ENCODE measurements at regions not wholly inside any gene's neighbourhood (a gene's known extent, or its start where the extent isn't known, plus 50 kb on each side); places are given as distances from the start of the nearest gene placed in this dataset.

DNA sequence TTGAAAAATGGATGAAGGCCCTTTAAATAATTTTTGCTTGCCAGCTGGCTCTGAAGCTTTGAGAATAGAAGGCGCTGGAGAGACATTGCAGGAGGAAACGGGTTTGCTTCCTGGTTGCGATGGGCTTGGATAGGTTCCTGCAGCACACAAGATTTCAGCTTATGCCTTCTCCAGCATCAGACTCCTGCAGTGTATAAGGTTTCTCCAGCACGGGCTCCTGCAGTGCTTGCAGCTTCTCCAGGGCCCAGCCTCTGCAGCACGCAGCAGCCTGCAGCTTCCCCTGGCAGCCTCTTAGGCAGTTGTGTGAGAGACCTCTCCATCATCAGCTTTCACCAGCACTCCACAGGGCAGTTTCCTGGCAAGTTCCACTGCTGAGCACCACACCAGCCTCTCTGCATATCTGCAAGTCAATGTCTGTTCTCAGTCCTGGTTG, 78.7 kb upstream of the ZDHHC17 start:
- peak; percentile 34 for DNase-seq
- intact Hi-C loops (cut with DNase I; ENCODE audit: low total_unique reads) = no loop called here
- WGBS, 2 donors = 18 to 47% methylated on average over 5 of the region's 5 CpGs

GRCh38 chr12:76687981-76688380, 75.9 kb upstream of the ZDHHC17 start:
- no peak overlapping the region for H3K4me3 ChIP-seq
- H3K4me1 ChIP-seq = no peaks in the 10 kb centered on the region
- H3K27me3 ChIP-seq = no peaks in the 10 kb centered on the region
- no peaks in the 10 kb centered on the region for H3K36me3 ChIP-seq (ENCODE audit: low read depth, missing control alignments)
- WGBS, 2 donors = 45 to 54% methylated on average over 3 of the region's 3 CpGs
- no peaks in the 10 kb centered on the region for H3K9me3 ChIP-seq
- intact Hi-C loops (cut with DNase I; ENCODE audit: low total_unique reads) = no loop called here
- TF ChIP-seq POLR2A (IDR thresholded peaks at IDR 0.05) = no peak
- DNase-seq = no peak
- no peak overlapping the region for H3K27ac ChIP-seq

More for the DNA sequence above, 78.7 kb upstream of the ZDHHC17 start:
- Histone ChIP-seq H3K36me3 (ENCODE audit: low read depth, missing control alignments) (no peaks in the 10 kb centered on the region), H3K4me3 (no peak overlapping the region), H3K27me3 (no peaks in the 10 kb centered on the region), H3K9me3 (no peaks in the 10 kb centered on the region), H3K27ac (no peak overlapping the region), H3K4me1 (no peaks in the 10 kb centered on the region)
- TF ChIP-seq, protein P1, sequence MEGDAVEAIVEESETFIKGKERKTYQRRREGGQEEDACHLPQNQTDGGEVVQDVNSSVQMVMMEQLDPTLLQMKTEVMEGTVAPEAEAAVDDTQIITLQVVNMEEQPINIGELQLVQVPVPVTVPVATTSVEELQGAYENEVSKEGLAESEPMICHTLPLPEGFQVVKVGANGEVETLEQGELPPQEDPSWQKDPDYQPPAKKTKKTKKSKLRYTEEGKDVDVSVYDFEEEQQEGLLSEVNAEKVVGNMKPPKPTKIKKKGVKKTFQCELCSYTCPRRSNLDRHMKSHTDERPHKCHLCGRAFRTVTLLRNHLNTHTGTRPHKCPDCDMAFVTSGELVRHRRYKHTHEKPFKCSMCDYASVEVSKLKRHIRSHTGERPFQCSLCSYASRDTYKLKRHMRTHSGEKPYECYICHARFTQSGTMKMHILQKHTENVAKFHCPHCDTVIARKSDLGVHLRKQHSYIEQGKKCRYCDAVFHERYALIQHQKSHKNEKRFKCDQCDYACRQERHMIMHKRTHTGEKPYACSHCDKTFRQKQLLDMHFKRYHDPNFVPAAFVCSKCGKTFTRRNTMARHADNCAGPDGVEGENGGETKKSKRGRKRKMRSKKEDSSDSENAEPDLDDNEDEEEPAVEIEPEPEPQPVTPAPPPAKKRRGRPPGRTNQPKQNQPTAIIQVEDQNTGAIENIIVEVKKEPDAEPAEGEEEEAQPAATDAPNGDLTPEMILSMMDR (IDR thresholded peaks at IDR 0.05) = no peak
- no peak for TF ChIP-seq POLR2A (IDR thresholded peaks at IDR 0.05)

DNA sequence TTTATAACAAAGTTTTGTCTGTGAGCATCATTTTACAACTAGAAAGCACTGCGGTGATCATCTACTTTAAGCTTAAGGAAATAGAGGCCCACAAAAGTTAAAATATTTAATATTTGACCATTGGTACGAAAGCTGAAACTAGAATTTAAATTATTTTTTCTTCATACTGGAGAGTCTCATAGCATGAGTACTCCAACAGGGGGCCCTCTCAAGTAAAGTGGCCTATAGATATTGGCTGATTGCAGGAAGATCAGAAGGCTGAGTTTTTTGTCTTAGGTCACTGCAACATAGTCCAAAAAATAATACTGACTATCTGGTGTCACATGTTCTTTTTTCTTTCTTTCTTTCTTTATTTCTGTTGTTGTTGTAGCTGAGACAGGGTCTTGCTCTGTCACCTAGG, 75.3 kb upstream of the ZDHHC17 start:
- no peaks in the 10 kb centered on the region for H3K36me3 ChIP-seq (ENCODE audit: low read depth, missing control alignments)
- intact Hi-C loops (cut with DNase I; ENCODE audit: low total_unique reads) = no loop called here
- H3K4me1 ChIP-seq = no peaks in the 10 kb centered on the region
- H3K9me3 ChIP-seq = no peaks in the 10 kb centered on the region
- no peak overlapping the region for H3K27ac ChIP-seq
- DNase-seq = no peak
- H3K27me3 ChIP-seq = no peaks in the 10 kb centered on the region
- WGBS, 2 donors = 84 to 93% methylated on average over 2 of the region's 2 CpGs
- TF ChIP-seq, protein P1 (IDR thresholded peaks at IDR 0.05) = peak in 2 of 3 experiments; percentile 13 to 17
- no peak for TF ChIP-seq POLR2A (IDR thresholded peaks at IDR 0.05)
- no peak overlapping the region for H3K4me3 ChIP-seq

DNA sequence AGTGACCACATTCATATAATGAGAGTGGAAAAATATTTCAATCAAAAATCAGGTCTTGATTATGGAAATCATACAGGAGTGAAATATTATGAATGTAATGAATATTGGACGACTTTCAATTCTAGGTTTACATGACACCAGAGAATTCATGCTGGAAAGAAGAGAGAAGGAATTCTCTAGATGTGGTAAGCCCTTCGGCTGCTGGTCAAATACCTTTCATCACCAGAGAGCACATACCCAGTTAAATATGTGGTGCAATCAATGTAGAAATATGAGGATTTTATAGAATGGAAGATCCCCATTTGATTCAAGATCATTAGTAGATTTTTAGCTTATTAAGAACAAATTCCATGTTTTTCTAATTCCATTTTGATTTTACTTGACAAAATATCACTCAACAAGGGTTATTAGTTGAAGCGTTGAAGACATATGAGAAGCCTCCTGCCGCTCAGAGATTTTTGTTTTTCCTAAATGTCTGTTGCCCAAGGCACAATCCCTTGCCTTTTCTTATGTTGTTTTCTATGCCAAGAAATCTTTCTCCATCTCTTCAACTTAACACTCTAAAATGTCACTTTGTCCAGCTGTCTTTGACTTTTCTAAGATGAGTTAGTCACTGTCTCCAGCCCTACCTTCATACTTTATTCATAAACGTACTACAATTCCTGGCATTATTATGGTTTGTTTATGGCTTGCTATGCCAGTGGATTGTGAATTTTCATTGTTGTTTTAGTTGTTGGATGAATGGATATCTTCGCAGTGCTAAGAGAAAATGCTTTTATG, 72.8 kb upstream of the ZDHHC17 start:
- WGBS, 2 donors = 90 to 91% methylated on average over 6 of the region's 6 CpGs
- DNase-seq = no peak
- Histone ChIP-seq H3K27me3 (no peaks in the 10 kb centered on the region), H3K9me3 (no peaks in the 10 kb centered on the region), H3K27ac (no peak overlapping the region), H3K4me1 (no peaks in the 10 kb centered on the region), H3K4me3 (no peak overlapping the region), H3K36me3 (ENCODE audit: low read depth, missing control alignments) (no peaks in the 10 kb centered on the region)
- intact Hi-C loops (cut with DNase I; ENCODE audit: low total_unique reads) = no loop called here
- no peak for TF ChIP-seq POLR2A (IDR thresholded peaks at IDR 0.05)
- TF ChIP-seq, protein P1 (IDR thresholded peaks at IDR 0.05) = no peak

- 76 to 82% methylated on average over 3 of the region's 3 CpGs for WGBS, 2 donors
- H3K36me3 ChIP-seq (ENCODE audit: low read depth, missing control alignments) = no peaks in the 10 kb centered on the region
- DNase-seq = no peak
- TF ChIP-seq, protein P1 (IDR thresholded peaks at IDR 0.05) = no peak
- no peak for TF ChIP-seq POLR2A (IDR thresholded peaks at IDR 0.05)
- intact Hi-C loops (cut with DNase I; ENCODE audit: low total_unique reads) = no loop called here
- no peaks in the 10 kb centered on the region for H3K27me3 ChIP-seq
- H3K27ac ChIP-seq = no peak overlapping the region
- no peaks in the 10 kb centered on the region for H3K4me1 ChIP-seq
- no peak overlapping the region for H3K4me3 ChIP-seq
- no peaks in the 10 kb centered on the region for H3K9me3 ChIP-seq
Observed at GRCh38 chr12:76692846-76693245, 71.1 kb upstream of the ZDHHC17 start.

Data from testis (tissue), 2 donors.